Uterus (tissue), 2 donors: ENCODE measurements at regions not wholly inside any gene's neighbourhood (a gene's known extent, or its start where the extent isn't known, plus 50 kb on each side); places are given as distances from the start of the nearest gene placed in this dataset.

ENCODE experiments used
- CTCF ChIP-seq, 4 experiments: fragments of 200-600 bp in 2 of 4; fragments of 450-650 bp in 2 of 4; sonication (generic) in 2 of 4; IDR thresholded peaks; one replicate each; pipeline ENCODE4 v1.5.1; 2016 to 2019; ENCODE audit warnings: antibody characterized with exemption in 4 of 4, mild to moderate bottlenecking in 2 of 4, moderate library complexity in 1 of 4
- POLR2A ChIP-seq, 2 donors: fragments of 450-650 bp; IDR thresholded peaks; one replicate each; pipeline ENCODE4 v1.6.1; 2016; ENCODE audit warnings: antibody characterized with exemption in 2 of 2, mild to moderate bottlenecking in 1 of 2, moderate library complexity in 1 of 2

GRCh38 chr12:126760092-126760491, 1506.9 kb upstream of the TMEM132C start:
- TF ChIP-seq CTCF (IDR thresholded peaks at IDR 0.05) = no peak
- no peak for TF ChIP-seq POLR2A (IDR thresholded peaks at IDR 0.05)
